Loucy (cell line): ENCODE measurements at regions not wholly inside any gene's neighbourhood (a gene's known extent, or its start where the extent isn't known, plus 50 kb on each side); places are given as distances from the start of the nearest gene placed in this dataset.

Experiments used
- H2AFZ ChIP-seq: fragments of 200-600 bp; sonication (generic); 2 replicates; pipeline ENCODE4 v1.6.0; 2016; ENCODE audit warnings: antibody characterized with exemption, mild to moderate bottlenecking, low read length, moderate library complexity
- H3F3A ChIP-seq: fragments of 200-600 bp; 2 replicates; pipeline ENCODE4 v1.6.0; 2016; ENCODE audit warnings: antibody characterized with exemption, low read depth, mild to moderate bottlenecking
- H3K27me3 ChIP-seq: fragments of 200-600 bp; sonication (generic); 2 replicates; pipeline ENCODE4 v1.6.1; 2014; ENCODE audit warnings: low read length, mild to moderate bottlenecking; ENCODE audit not compliant: insufficient read depth, poor library complexity, severe bottlenecking
- H3K36me3 ChIP-seq: fragments of 200-600 bp; sonication (generic); 2 replicates; pipeline ENCODE4 v1.6.1; 2016; ENCODE audit warnings: low read length; ENCODE audit not compliant: insufficient read depth
- H3K4me1 ChIP-seq: fragments of 200-600 bp; sonication (generic); 2 replicates; pipeline ENCODE4 v1.5.1; 2014; ENCODE audit warnings: low read length, mild to moderate bottlenecking; ENCODE audit not compliant: insufficient read depth, poor library complexity, severe bottlenecking
- H3K4me2 ChIP-seq: fragments of 200-600 bp; sonication (generic); 2 replicates; pipeline ENCODE4 v1.6.0; 2014; ENCODE audit warnings: antibody characterized with exemption, low read length, low read depth, mild to moderate bottlenecking; ENCODE audit not compliant: poor library complexity, severe bottlenecking
- H3K4me3 ChIP-seq: fragments of 200-600 bp; sonication (generic); 2 replicates; pipeline ENCODE4 v1.5.1; 2014; ENCODE audit warnings: low read length, mild to moderate bottlenecking, mixed read lengths; ENCODE audit not compliant: poor library complexity, severe bottlenecking
- H3K79me2 ChIP-seq: fragments of 200-600 bp; sonication (generic); 2 replicates; pipeline ENCODE4 v1.6.1; 2014; ENCODE audit warnings: low read length; ENCODE audit not compliant: insufficient read depth
- H3K9ac ChIP-seq: fragments of 200-600 bp; sonication (generic); 2 replicates; pipeline ENCODE4 v1.6.0; 2014; ENCODE audit warnings: mild to moderate bottlenecking, low read depth, low read length, moderate library complexity; ENCODE audit not compliant: poor library complexity, severe bottlenecking
- H3K9me2 ChIP-seq: fragments of 200-600 bp; sonication (generic); replicated peaks from 2 replicates; pipeline ENCODE4 v1.6.1; 2016; ENCODE audit warnings: low read depth, low read length, mixed read lengths
- H3K9me3 ChIP-seq: fragments of 200-600 bp; sonication (generic); 2 replicates; pipeline ENCODE4 v1.6.1; 2014; ENCODE audit warnings: mild to moderate bottlenecking, antibody characterized with exemption, low read length, low read depth; ENCODE audit not compliant: insufficient read depth
- H4K20me1 ChIP-seq: fragments of 200-600 bp; sonication (generic); 2 replicates; pipeline ENCODE4 v1.6.0; 2014; ENCODE audit warnings: antibody characterized with exemption, low read length, mild to moderate bottlenecking; ENCODE audit not compliant: insufficient read depth, poor library complexity, severe bottlenecking
- CTCF ChIP-seq: fragments of 200-600 bp; sonication (generic); conservative IDR thresholded peaks from 2 replicates; pipeline ENCODE4 v1.5.1; 2014; ENCODE audit warnings: mild to moderate bottlenecking, antibody characterized with exemption, low read length
- EZH2phosphoT487 ChIP-seq: fragments of 200-600 bp; IDR thresholded peaks from 2 replicates; pipeline ENCODE4 v1.6.1; 2018; ENCODE audit warnings: antibody characterized with exemption, mild to moderate bottlenecking, moderate library complexity, borderline replicate concordance

GRCh38 chr1:147452809-147453208 is 88.5 kb upstream of the BCL9 start:
- Histone ChIP-seq H3K4me1 (no peaks in the 10 kb centered on the region), H3F3A (no peaks in the 10 kb centered on the region), H3K27me3 (no peaks in the 10 kb centered on the region), H2AFZ (no peak overlapping the region), H3K4me3 (no peak overlapping the region), H3K36me3 (no peaks in the 10 kb centered on the region), H3K79me2 (no peaks in the 10 kb centered on the region), H3K9me3 (no peaks in the 10 kb centered on the region), H3K9ac (no peak overlapping the region), H3K9me2 (no peaks in the 10 kb centered on the region), H4K20me1 (no peaks in the 10 kb centered on the region), H3K4me2 (no peak overlapping the region)
- TF ChIP-seq EZH2phosphoT487 (no peak), CTCF (no peak)

DNA sequence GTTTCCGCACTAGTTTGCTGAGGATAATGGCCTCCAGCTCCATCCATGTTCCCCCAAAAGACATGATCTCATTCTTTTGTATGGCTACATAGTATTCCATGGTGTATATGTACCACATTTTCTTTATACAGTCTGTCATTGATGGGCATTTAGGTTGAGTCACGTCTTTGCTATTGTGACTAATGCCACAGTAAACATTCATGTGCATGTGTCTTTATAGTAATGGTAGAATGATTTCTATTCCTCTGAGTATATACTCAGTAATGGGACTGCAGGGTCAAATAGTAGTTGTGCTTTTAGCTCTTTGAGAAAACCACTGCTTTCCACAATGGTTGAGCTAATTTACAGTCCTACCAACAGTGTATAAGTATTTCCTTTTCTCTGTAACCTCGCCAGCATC is 78.3 kb upstream of the BCL9 start:
- no peaks in the 10 kb centered on the region for H3K4me1 ChIP-seq
- H3K79me2 ChIP-seq, result no peaks in the 10 kb centered on the region
- no peak overlapping the region for H3K9ac ChIP-seq
- H2AFZ ChIP-seq, result no peak overlapping the region
- H3F3A ChIP-seq, result no peaks in the 10 kb centered on the region
- H4K20me1 ChIP-seq, result no peaks in the 10 kb centered on the region
- no peaks in the 10 kb centered on the region for H3K27me3 ChIP-seq
- TF ChIP-seq EZH2phosphoT487, result no peak
- TF ChIP-seq CTCF, result no peak
- no peaks in the 10 kb centered on the region for H3K36me3 ChIP-seq
- no peak overlapping the region for H3K4me2 ChIP-seq
- H3K9me2 ChIP-seq, result no peaks in the 10 kb centered on the region
- H3K9me3 ChIP-seq, result peaks cover 15% of the 10 kb centered on the region; the same call in 1 of the 2 replicates
- H3K4me3 ChIP-seq, result no peak overlapping the region

- Histone ChIP-seq H3K27me3 (no peaks in the 10 kb centered on the region), H3K4me3 (no peak overlapping the region), H3K4me2 (no peak overlapping the region), H3K9ac (no peak overlapping the region), H2AFZ (no peak overlapping the region), H3K79me2 (no peaks in the 10 kb centered on the region), H3F3A (no peaks in the 10 kb centered on the region), H3K9me2 (no peaks in the 10 kb centered on the region), H4K20me1 (no peaks in the 10 kb centered on the region), H3K9me3 (peaks cover 15% of the 10 kb centered on the region; the same call in 1 of the 2 replicates), H3K4me1 (no peaks in the 10 kb centered on the region), H3K36me3 (no peaks in the 10 kb centered on the region)
- TF ChIP-seq CTCF (no peak), EZH2phosphoT487 (no peak)
Measured at GRCh38 chr1:147466543-147466942, 74.8 kb upstream of the BCL9 start.
